Right cardiac atrium (tissue), 5 donors: ENCODE measurements at regions not wholly inside any gene's neighbourhood (a gene's known extent, or its start where the extent isn't known, plus 50 kb on each side); places are given as distances from the start of the nearest gene placed in this dataset.
"Not testable (repeated sequence)": the region's sequence is repeated elsewhere in the genome, so short reads cannot be mapped to it uniquely, and the experiment has no call there.

Experiments
- ATAC-seq, 2 donors: fragments of 200-7000 bp; cut with Tn5 transposase; one replicate each; pipeline versions ENCODE4 v1.8.0 to v1.9.1; 2020; ENCODE audit warnings: moderate library complexity in 2 of 2, mild to moderate bottlenecking in 1 of 2
- DNase-seq, 3 donors: peaks; one replicate each; pipeline ENCODE4 v3.0.0-alpha.2; 2020
- H3K27ac ChIP-seq: one replicate; pipeline ENCODE4 v1.5.1; 2013; ENCODE audit warnings: mild to moderate bottlenecking, low read length, control low read depth, moderate library complexity
- H3K27me3 ChIP-seq: one replicate; pipeline ENCODE4 v1.6.1; 2013; ENCODE audit not compliant: control insufficient read depth, insufficient read depth
- H3K4me1 ChIP-seq: one replicate; pipeline ENCODE4 v1.6.1; 2013; ENCODE audit warnings: low read length; ENCODE audit not compliant: control insufficient read depth, insufficient read depth
- H3K4me3 ChIP-seq: one replicate; pipeline ENCODE4 v1.5.1; 2013; ENCODE audit warnings: low read length, control low read depth
- H3K9me3 ChIP-seq: one replicate; pipeline ENCODE4 v1.6.1; 2013; ENCODE audit warnings: low read length; ENCODE audit not compliant: control insufficient read depth
- WGBS: extraction: QIAGEN DNeasy Blood & Tissue Kit; methylation state at CpG from one replicate; pipeline ENCODE4 v1.1.7; 2013; 5-methylcytosine and 5-hydroxymethylcytosine counted together
- intact Hi-C, 4 donors: fragments of 100-400 bp; cut with DNase I; formaldehyde crosslinking; loops; one replicate each; pipeline versions ENCODE4 v1.11.0 to v1.14.0; 2022 to 2023
- donor health status: healthy with polysubstance abuse.
- donor health status: DM: no; HTN: yes; CAD: no.
- donor health status: DM: no; HTN: no; CAD: no.
- donor health status: DM: no; HTN: yes; CAD: no; lungs with severe emphysema.
- donor health status: DM: yes; HTN: yes; CAD: no.

GRCh38 chr2:207437136-207437523, 92.6 kb upstream of the CREB1 start:
- Histone ChIP-seq H3K27ac (no peak overlapping the region), H3K4me3 (no peak overlapping the region), H3K4me1 (no peaks in the 10 kb centered on the region), H3K9me3 (no peaks in the 10 kb centered on the region), H3K27me3 (no peaks in the 10 kb centered on the region)
- WGBS: 80% methylated on average over 1 of the region's 1 CpG
- intact Hi-C loops: no loop called here
- ATAC-seq (no peak), DNase-seq (no peak)

- intact Hi-C loops: no loop called here
- Histone ChIP-seq H3K4me3 (no peak overlapping the region), H3K9me3 (no peaks in the 10 kb centered on the region), H3K27me3 (no peaks in the 10 kb centered on the region), H3K27ac (no peak overlapping the region), H3K4me1 (no peaks in the 10 kb centered on the region)
- 80% methylated on average over 13 of the region's 13 CpGs for WGBS
- DNase-seq (no peak), ATAC-seq (no peak)
These were observed 92.1 kb upstream of the CREB1 start for GRCh38 chr2:207437524-207438143.

DNA sequence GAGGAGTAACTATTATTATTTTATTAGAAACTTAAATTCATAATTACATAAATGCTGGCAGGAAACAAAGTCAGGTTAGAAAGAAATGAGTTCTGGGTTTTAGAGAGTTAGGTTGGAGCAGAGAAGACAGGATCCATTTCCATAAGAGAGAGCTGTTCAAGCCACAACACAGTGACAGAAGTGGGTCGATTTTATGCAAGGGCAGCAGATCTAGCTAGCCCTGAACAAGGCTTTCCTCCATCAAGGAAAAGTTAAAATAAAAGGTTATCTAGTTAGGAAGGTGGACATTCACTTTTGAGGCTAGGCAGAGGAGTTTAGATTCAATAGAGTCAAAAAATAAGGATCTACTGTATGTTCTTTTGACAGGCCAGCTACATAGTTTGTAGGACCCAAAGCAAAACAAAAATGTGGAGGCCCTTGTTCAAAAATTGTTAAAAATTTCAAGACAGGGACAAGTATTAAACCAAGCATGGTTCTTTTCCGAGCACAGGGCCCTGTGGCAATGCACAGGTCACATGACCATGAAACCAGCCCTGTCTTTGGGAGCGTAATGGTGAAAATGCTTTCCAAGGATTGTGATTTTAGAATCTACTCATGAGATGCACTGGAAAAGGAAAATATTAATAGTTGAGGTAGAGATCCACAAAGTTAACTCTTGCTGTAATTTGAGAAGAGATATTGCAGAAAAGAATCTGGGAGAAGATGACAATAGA, 91.2 kb upstream of the CREB1 start:
- no peak overlapping the region for H3K4me3 ChIP-seq
- DNase-seq (no peak), ATAC-seq (no peak)
- no peaks in the 10 kb centered on the region for H3K27me3 ChIP-seq
- H3K27ac ChIP-seq: no peak overlapping the region
- no peaks in the 10 kb centered on the region for H3K9me3 ChIP-seq
- WGBS: 93% methylated on average over 3 of the region's 3 CpGs
- H3K4me1 ChIP-seq: no peaks in the 10 kb centered on the region
- intact Hi-C loops: no loop called here

- H3K27me3 ChIP-seq, DNase-seq, H3K9me3 ChIP-seq, ATAC-seq, H3K4me1 ChIP-seq, intact Hi-C loops, H3K4me3 ChIP-seq, H3K27ac ChIP-seq: not testable (repeated sequence)
These were observed 89.9 kb upstream of the CREB1 start for GRCh38 chr2:207439881-207440280.

GRCh38 chr2:207444756-207445155, 85.0 kb upstream of the CREB1 start:
- Histone ChIP-seq H3K9me3 (no peaks in the 10 kb centered on the region), H3K4me1 (no peaks in the 10 kb centered on the region), H3K4me3 (no peak overlapping the region), H3K27me3 (no peaks in the 10 kb centered on the region), H3K27ac (no peak overlapping the region)
- intact Hi-C loops: no loop called here
- 79% methylated on average over 4 of the region's 4 CpGs for WGBS
- DNase-seq: no peak
- ATAC-seq: no peak

DNA sequence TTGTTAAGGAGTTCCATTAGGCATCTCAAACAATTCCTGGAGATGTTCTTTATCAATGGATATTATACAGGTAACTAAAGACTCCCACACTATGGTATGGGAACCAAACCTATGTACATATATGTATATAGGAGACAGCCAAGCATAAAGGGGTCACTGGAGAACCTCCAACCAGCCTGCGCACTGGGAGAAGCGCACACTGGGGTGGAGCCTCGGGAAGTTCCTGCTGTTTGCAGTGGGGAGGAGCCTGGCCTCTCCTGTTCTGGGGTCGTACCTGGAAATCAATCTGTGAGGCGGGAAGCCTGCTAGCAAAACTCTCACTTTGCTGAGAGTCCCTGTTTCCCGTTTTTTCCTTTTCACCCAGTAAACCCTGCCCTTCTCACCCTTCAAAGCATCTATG, 83.1 kb upstream of the CREB1 start:
- ATAC-seq: no peak
- Histone ChIP-seq H3K27ac (no peak overlapping the region), H3K27me3 (no peaks in the 10 kb centered on the region), H3K4me1 (no peaks in the 10 kb centered on the region), H3K9me3 (no peaks in the 10 kb centered on the region), H3K4me3 (no peak overlapping the region)
- 58% methylated on average over 6 of the region's 6 CpGs for WGBS
- intact Hi-C loops: no loop called here
- no peak for DNase-seq

- no peaks in the 10 kb centered on the region for H3K27me3 ChIP-seq
- no peaks in the 10 kb centered on the region for H3K9me3 ChIP-seq
- DNase-seq (no peak), ATAC-seq (no peak)
- H3K4me1 ChIP-seq: no peaks in the 10 kb centered on the region
- WGBS: 64% methylated on average over 1 of the region's 1 CpG
- no peak overlapping the region for H3K4me3 ChIP-seq
- no peak overlapping the region for H3K27ac ChIP-seq
- intact Hi-C loops: no loop called here
These were observed 81.8 kb upstream of the CREB1 start for GRCh38 chr2:207448006-207448405.

DNA sequence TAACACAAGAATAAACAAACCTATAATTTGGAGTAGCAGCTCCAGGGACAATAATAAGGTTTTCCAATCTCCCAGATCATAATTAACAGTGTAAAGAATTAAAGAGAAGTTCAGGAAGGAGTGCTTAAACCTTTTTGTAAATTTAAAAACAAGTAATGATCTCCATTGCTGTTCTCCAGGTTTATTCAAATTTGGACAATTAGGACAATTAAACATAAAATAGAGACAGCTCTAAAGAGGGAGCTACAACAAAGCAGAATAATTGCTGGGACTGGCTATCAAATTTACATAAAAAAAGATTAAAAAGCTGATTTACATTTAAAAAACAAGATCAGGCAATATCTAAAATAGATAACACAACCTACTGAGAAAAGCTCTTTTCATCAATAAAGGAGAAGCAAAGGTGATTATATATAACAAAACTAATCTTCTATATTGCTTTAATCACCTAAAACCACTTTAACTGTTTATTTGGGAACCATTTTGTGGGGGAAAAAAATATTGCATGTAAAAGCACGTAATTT, 80.1 kb upstream of the CREB1 start:
- no peak for ATAC-seq
- 73% methylated on average over 1 of the region's 1 CpG for WGBS
- intact Hi-C loops: no loop called here
- Histone ChIP-seq H3K27ac (no peak overlapping the region), H3K4me1 (no peaks in the 10 kb centered on the region), H3K4me3 (no peak overlapping the region), H3K9me3 (no peaks in the 10 kb centered on the region), H3K27me3 (no peaks in the 10 kb centered on the region)
- DNase-seq: no peak

DNA sequence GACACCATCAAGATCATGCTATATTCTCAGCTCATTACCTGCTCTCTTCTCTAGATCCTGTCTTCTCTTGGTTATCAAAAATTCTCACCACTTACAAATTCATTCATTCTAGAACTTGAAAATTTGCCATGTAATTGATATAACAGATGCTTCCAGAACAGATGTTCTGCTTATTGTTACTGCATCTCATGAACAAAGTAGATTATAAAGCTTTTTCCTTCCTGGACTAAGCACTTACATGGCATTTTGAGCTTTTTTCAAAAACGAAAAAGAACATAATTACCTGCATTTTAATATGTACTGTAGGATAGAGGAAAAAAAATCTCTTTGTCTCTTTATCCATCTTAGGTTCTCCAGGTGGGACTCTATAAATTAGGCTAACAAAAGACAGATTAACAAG, 79.6 kb upstream of the CREB1 start:
- no peaks in the 10 kb centered on the region for H3K27me3 ChIP-seq
- intact Hi-C loops: no loop called here
- H3K4me3 ChIP-seq: no peak overlapping the region
- no peak for ATAC-seq
- no peak overlapping the region for H3K27ac ChIP-seq
- no peak for DNase-seq
- no peaks in the 10 kb centered on the region for H3K9me3 ChIP-seq
- no peaks in the 10 kb centered on the region for H3K4me1 ChIP-seq
- WGBS: 38% methylated on average over 1 of the region's 1 CpG

DNA sequence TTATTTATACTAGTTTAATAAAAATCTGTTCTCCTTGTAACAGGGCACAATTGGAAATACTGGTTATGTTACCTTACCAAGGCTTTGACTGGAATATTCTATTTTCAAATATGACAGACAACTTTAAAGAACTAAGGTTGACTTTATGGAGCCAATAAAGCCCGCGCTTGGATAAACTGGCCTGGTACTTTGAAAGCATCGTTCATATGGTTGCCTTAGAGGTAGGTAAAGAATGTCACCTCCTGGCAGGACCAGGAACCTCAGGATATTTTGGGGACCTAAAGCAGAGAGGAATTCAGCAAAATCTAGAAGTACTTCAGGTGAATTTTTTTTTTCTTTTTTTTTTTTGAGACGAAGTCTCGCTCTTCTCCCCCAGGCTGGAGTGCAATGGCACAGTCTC, 71.2 kb upstream of the CREB1 start:
- 93% methylated on average over 5 of the region's 5 CpGs for WGBS

DNA sequence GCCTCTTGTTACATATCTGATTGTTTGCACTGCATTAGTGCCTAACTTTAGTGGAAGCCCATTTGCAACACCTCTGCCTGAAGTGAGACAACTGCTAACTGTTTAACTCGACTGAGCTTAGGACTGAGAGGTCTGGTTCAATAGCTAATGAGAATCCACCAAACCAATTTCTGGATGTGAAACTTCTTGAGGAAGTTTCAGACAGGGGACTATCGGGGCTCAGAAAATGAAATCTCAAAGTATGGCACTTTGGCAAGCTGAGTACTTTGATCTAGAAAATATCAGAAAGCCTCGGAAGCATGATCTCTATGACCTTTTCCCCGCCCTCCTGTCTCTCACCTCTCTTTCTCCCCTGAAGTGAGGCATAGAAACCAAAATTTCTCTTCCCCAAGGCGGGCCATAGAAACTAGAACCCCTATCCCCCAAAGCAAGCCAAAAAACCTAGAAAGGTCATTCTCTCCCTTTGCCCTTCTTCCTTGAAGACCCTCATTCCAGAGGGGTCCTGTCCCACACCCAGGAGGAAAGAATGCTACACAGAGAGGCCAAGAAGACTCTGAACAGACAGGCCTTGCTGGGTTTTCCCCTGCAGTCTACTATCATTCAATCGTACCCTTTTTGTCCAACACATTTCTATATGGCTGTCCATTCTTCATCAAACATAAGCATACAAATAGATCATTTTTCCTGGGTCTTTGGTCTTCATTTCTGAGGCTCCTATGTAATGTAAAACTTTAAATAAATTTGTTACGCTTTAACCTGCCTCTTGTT, 69.6 kb upstream of the CREB1 start:
- no peak for DNase-seq
- WGBS: 68% methylated on average over 7 of the region's 7 CpGs
- no peak for ATAC-seq
- no peak overlapping the region for H3K27ac ChIP-seq
- intact Hi-C loops: loop anchor here in 1 of 4 donors (10.0 kb wide), 1 partner anchor 125 kb away; no protein-coding TSS in a partner anchor
- no peak overlapping the region for H3K4me3 ChIP-seq
- no peaks in the 10 kb centered on the region for H3K27me3 ChIP-seq
- H3K9me3 ChIP-seq: no peaks in the 10 kb centered on the region
- H3K4me1 ChIP-seq: no peaks in the 10 kb centered on the region

More for the DNA sequence above, 71.2 kb upstream of the CREB1 start:
- Histone ChIP-seq H3K4me3 (no peak overlapping the region), H3K27ac (no peak overlapping the region), H3K27me3 (no peaks in the 10 kb centered on the region), H3K9me3 (no peaks in the 10 kb centered on the region), H3K4me1 (no peaks in the 10 kb centered on the region)
- DNase-seq (no peak), ATAC-seq (no peak)
- intact Hi-C loops: no loop called here
